Endothelial cell of umbilical vein (primary cell): ENCODE measurements at regions not wholly inside any gene's neighbourhood (a gene's known extent, or its start where the extent isn't known, plus 50 kb on each side); places are given as distances from the start of the nearest gene placed in this dataset.

Experiments used
- BruUV-seq: library from RNA; stranded (reverse); fragments of 400-500 nt; replicated peaks from 2 replicates; lab custom pipeline; 2021; lab: Mats Ljungman, UMichigan
- CTCF ChIA-PET: fragments of 300-600, 350-600 bp; sonication (Branson Sonifier 250); formaldehyde crosslinking; loops from one replicate; lab custom pipeline; 2021; ENCODE audit warnings: antibody characterized with exemption, inconsistent platforms; lab: Charles Lee
- POLR2A ChIA-PET: fragments of 300-600, 350-600 bp; sonication (Branson Sonifier 250); formaldehyde crosslinking; loops from one replicate; lab custom pipeline; 2021; ENCODE audit warnings: antibody characterized with exemption, inconsistent platforms; lab: Charles Lee
- DNase-seq: peaks from one replicate; pipeline ENCODE4 v3.0.0-alpha.2; 2011; ENCODE audit warnings: low read depth, low spot score
- FAIRE-seq: peaks from 2 replicates; lab custom pipeline; 2011; peaks lifted over from hg19 to GRCh38; lab: Jason Lieb, UNC
- H2AFZ ChIP-seq: 2 replicates; pipeline ENCODE4 v1.6.0; 2012; ENCODE audit warnings: low read depth, low read length, control low read depth, inconsistent platforms
- H3K27ac ChIP-seq: 2 replicates; pipeline ENCODE4 v1.5.1; 2011; ENCODE audit warnings: low read depth, mild to moderate bottlenecking, control low read depth, low read length, moderate library complexity; ENCODE audit not compliant: insufficient read depth
- H3K27me3 ChIP-seq, 2 experiments: 2 replicates each; pipeline versions ENCODE4 v1.6.0 to v1.6.1; 2011; ENCODE audit warnings: low read length in 2 of 2, mixed read lengths in 1 of 2; ENCODE audit not compliant: control insufficient read depth in 2 of 2, insufficient read depth in 2 of 2
- H3K36me3 ChIP-seq, 2 experiments: 2 replicates in 1 of 2; 3 replicates in 1 of 2; pipeline ENCODE4 v1.5.1; 2011; ENCODE audit warnings: low read length in 2 of 2, mild to moderate bottlenecking in 1 of 2, moderate library complexity in 1 of 2; ENCODE audit not compliant: control insufficient read depth in 2 of 2, insufficient read depth in 2 of 2; ENCODE audit errors: extremely low read depth in 1 of 2
- H3K4me1 ChIP-seq: 3 replicates; pipeline ENCODE4 v1.5.1; 2011; ENCODE audit warnings: mild to moderate bottlenecking, low read length; ENCODE audit not compliant: control insufficient read depth, insufficient read depth; ENCODE audit errors: extremely low read depth
- H3K4me2 ChIP-seq: 2 replicates; pipeline ENCODE4 v1.6.1; 2011; ENCODE audit warnings: low read length, control low read depth, mixed read lengths; ENCODE audit not compliant: insufficient read depth
- H3K4me3 ChIP-seq, 3 experiments: fragments of 200-600 bp in 1 of 3; sonication (generic), shearing (Covaris generic) in 1 of 3; replicated peaks in 1 of 3; 2 replicates each; pipeline ENCODE4 v1.5.1; 2011 to 2016; ENCODE audit warnings: control low read depth in 3 of 3, low read length in 3 of 3, mild to moderate bottlenecking in 2 of 3, inconsistent platforms in 1 of 3, low read depth in 1 of 3, moderate library complexity in 1 of 3; ENCODE audit not compliant: insufficient read depth in 1 of 3
- H3K79me2 ChIP-seq: 2 replicates; pipeline ENCODE4 v1.6.0; 2012; ENCODE audit warnings: low read length, inconsistent platforms; ENCODE audit not compliant: control insufficient read depth, insufficient read depth
- H3K9ac ChIP-seq: replicated peaks from 2 replicates; pipeline ENCODE3; 2011; ENCODE audit warnings: low read length, control low read depth; ENCODE audit not compliant: insufficient read depth; ENCODE audit errors: extremely low read depth
- H3K9me1 ChIP-seq: replicated peaks from 3 replicates; pipeline ENCODE4 v1.6.0; 2011; ENCODE audit warnings: mild to moderate bottlenecking, low read length; ENCODE audit not compliant: control insufficient read depth, insufficient read depth; ENCODE audit errors: extremely low read depth
- H3K9me3 ChIP-seq: replicated peaks from 2 replicates; pipeline ENCODE4 v1.5.1; 2012; ENCODE audit warnings: low read length, inconsistent platforms; ENCODE audit not compliant: control insufficient read depth, insufficient read depth
- H4K20me1 ChIP-seq: replicated peaks from 2 replicates; pipeline ENCODE3; 2011; ENCODE audit warnings: mild to moderate bottlenecking, low read length; ENCODE audit not compliant: control insufficient read depth, insufficient read depth; ENCODE audit errors: extremely low read depth
- EZH2 ChIP-seq: IDR thresholded peaks from 2 replicates; pipeline ENCODE4 v1.6.1; 2012; ENCODE audit warnings: borderline replicate concordance, low read depth, mild to moderate bottlenecking, moderate library complexity, low read length, inconsistent platforms; ENCODE audit not compliant: severe bottlenecking
- FOS ChIP-seq: IDR thresholded peaks from 2 replicates; pipeline ENCODE4 v1.6.1; 2011; ENCODE audit warnings: mild to moderate bottlenecking, low read length, moderate library complexity, borderline replicate concordance; ENCODE audit not compliant: insufficient read depth
- GATA2 ChIP-seq: IDR thresholded peaks from 2 replicates; pipeline ENCODE4 v1.7.0; 2011; ENCODE audit warnings: low read depth, mild to moderate bottlenecking, moderate library complexity, mixed read lengths, low read length; ENCODE audit not compliant: insufficient read length, insufficient read depth
- JUN ChIP-seq: IDR thresholded peaks from 2 replicates; pipeline ENCODE4 v1.6.1; 2011; ENCODE audit warnings: borderline replicate concordance, low read depth; ENCODE audit not compliant: insufficient read length, insufficient read depth
- MAX ChIP-seq: IDR thresholded peaks from 2 replicates; pipeline ENCODE4 v1.6.1; 2011; ENCODE audit not compliant: insufficient read depth, insufficient read length
- MYC ChIP-seq: IDR thresholded peaks from one replicate; pipeline ENCODE4 v1.6.1; 2011; ENCODE audit warnings: mild to moderate bottlenecking, low read depth, low read length
- POLR2A ChIP-seq: IDR thresholded peaks from 2 replicates; pipeline ENCODE4 v1.6.1; 2012; ENCODE audit warnings: low read depth, mild to moderate bottlenecking, control low read depth, low read length
- POLR2AphosphoS5 ChIP-seq: IDR thresholded peaks from 2 replicates; pipeline ENCODE4 v1.6.1; 2012; ENCODE audit warnings: low read depth, mild to moderate bottlenecking, control low read depth, low read length, moderate library complexity; ENCODE audit not compliant: insufficient read depth
- dilution Hi-C: fragments of 300-500 bp; cut with MboI; formaldehyde crosslinking; loops from one replicate; pipeline ENCODE4 v1.15.0; 2019; ENCODE audit warnings: low sequenced_read_pairs; ENCODE audit not compliant: extremely low pct_ligation_motif_present
- intact Hi-C: fragments of 100-400 bp; cut with micrococcal nuclease; formaldehyde crosslinking; loops from one replicate; pipeline ENCODE4 v1.10.0; 2022
- TF ChIP-seq, protein P1 (sequence below), 2 donors: IDR thresholded peaks; 1 replicate in 1 of 2; 2 replicates in 1 of 2; pipeline ENCODE4 v1.5.1; 2011; ENCODE audit warnings: low read length in 2 of 2, mild to moderate bottlenecking in 2 of 2, moderate library complexity in 2 of 2, control low read depth in 1 of 2, inconsistent platforms in 1 of 2, low read depth in 1 of 2; ENCODE audit not compliant: insufficient read depth in 1 of 2; ENCODE audit errors: extremely low read depth in 1 of 2

- dilution Hi-C loops: no loop called here
- BruUV-seq: no TSS peak
- CTCF ChIA-PET: no interaction called here
Observed at GRCh38 chr4:123298801-123299200, 97.8 kb upstream of the SPRY1 start.

GRCh38 chr4:123299212-123299691 is 97.3 kb upstream of the SPRY1 start:
- TF ChIP-seq EZH2 (no peak), GATA2 (no peak), FOS (no peak), MYC (no peak), POLR2A (no peak), JUN (no peak), POLR2AphosphoS5 (no peak), MAX (no peak)
- TF ChIP-seq, protein P1, sequence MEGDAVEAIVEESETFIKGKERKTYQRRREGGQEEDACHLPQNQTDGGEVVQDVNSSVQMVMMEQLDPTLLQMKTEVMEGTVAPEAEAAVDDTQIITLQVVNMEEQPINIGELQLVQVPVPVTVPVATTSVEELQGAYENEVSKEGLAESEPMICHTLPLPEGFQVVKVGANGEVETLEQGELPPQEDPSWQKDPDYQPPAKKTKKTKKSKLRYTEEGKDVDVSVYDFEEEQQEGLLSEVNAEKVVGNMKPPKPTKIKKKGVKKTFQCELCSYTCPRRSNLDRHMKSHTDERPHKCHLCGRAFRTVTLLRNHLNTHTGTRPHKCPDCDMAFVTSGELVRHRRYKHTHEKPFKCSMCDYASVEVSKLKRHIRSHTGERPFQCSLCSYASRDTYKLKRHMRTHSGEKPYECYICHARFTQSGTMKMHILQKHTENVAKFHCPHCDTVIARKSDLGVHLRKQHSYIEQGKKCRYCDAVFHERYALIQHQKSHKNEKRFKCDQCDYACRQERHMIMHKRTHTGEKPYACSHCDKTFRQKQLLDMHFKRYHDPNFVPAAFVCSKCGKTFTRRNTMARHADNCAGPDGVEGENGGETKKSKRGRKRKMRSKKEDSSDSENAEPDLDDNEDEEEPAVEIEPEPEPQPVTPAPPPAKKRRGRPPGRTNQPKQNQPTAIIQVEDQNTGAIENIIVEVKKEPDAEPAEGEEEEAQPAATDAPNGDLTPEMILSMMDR (IDR thresholded peaks at IDR 0.05; ENCODE audit: extremely low read depth in 1 of 2, insufficient read depth in 1 of 2, low read depth in 1 of 2, low read length in 2 of 2): no peak
- H3K27ac ChIP-seq: no peak overlapping the region
- no peaks in the 10 kb centered on the region for H3K79me2 ChIP-seq
- no peak overlapping the region for H2AFZ ChIP-seq
- FAIRE-seq: peak; percentile 4
- no peak overlapping the region for H3K9ac ChIP-seq
- dilution Hi-C loops: no loop called here
- CTCF ChIA-PET: no interaction called here
- no peaks in the 10 kb centered on the region for H3K4me1 ChIP-seq
- H3K27me3 ChIP-seq: no peaks in the 10 kb centered on the region
- no peaks in the 10 kb centered on the region for H3K9me3 ChIP-seq
- H3K4me2 ChIP-seq: no peak overlapping the region
- intact Hi-C loops: no loop called here
- no peaks in the 10 kb centered on the region for H3K9me1 ChIP-seq
- DNase-seq: peak; percentile 13
- BruUV-seq: no TSS peak
- no peak overlapping the region for H3K4me3 ChIP-seq
- no peaks in the 10 kb centered on the region for H3K36me3 ChIP-seq
- no peaks in the 10 kb centered on the region for H4K20me1 ChIP-seq
- POLR2A ChIA-PET: no interaction called here

More at GRCh38 chr4:123298801-123299200, 97.8 kb upstream of the SPRY1 start:
- POLR2A ChIA-PET: no interaction called here
- Histone ChIP-seq H3K4me1 (no peaks in the 10 kb centered on the region), H3K79me2 (no peaks in the 10 kb centered on the region), H3K9me1 (no peaks in the 10 kb centered on the region), H3K27ac (no peak overlapping the region), H3K9me3 (no peaks in the 10 kb centered on the region), H4K20me1 (no peaks in the 10 kb centered on the region), H3K36me3 (no peaks in the 10 kb centered on the region), H3K4me3 (no peak overlapping the region), H3K4me2 (no peak overlapping the region), H3K27me3 (no peaks in the 10 kb centered on the region), H2AFZ (no peak overlapping the region), H3K9ac (no peak overlapping the region)
- TF ChIP-seq FOS (no peak), EZH2 (no peak), GATA2 (no peak)
- FAIRE-seq (no peak), DNase-seq (no peak)
- intact Hi-C loops: no loop called here
